GM12873 (cell line): ENCODE measurements at regions not wholly inside any gene's neighbourhood (a gene's known extent, or its start where the extent isn't known, plus 50 kb on each side); places are given as distances from the start of the nearest gene placed in this dataset.

Experiments used
- TF ChIP-seq, protein P1 (sequence below): IDR thresholded peaks from 2 replicates; pipeline ENCODE4 v1.5.1; 2012; ENCODE audit warnings: low read depth, mild to moderate bottlenecking, moderate library complexity, low read length, control low read depth; ENCODE audit not compliant: insufficient read depth; ENCODE audit errors: missing control alignments

- TF ChIP-seq, protein P1, sequence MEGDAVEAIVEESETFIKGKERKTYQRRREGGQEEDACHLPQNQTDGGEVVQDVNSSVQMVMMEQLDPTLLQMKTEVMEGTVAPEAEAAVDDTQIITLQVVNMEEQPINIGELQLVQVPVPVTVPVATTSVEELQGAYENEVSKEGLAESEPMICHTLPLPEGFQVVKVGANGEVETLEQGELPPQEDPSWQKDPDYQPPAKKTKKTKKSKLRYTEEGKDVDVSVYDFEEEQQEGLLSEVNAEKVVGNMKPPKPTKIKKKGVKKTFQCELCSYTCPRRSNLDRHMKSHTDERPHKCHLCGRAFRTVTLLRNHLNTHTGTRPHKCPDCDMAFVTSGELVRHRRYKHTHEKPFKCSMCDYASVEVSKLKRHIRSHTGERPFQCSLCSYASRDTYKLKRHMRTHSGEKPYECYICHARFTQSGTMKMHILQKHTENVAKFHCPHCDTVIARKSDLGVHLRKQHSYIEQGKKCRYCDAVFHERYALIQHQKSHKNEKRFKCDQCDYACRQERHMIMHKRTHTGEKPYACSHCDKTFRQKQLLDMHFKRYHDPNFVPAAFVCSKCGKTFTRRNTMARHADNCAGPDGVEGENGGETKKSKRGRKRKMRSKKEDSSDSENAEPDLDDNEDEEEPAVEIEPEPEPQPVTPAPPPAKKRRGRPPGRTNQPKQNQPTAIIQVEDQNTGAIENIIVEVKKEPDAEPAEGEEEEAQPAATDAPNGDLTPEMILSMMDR = no peak
Measured at GRCh38 chr18:68219872-68220271, 495.0 kb downstream of the TMX3 start.

DNA sequence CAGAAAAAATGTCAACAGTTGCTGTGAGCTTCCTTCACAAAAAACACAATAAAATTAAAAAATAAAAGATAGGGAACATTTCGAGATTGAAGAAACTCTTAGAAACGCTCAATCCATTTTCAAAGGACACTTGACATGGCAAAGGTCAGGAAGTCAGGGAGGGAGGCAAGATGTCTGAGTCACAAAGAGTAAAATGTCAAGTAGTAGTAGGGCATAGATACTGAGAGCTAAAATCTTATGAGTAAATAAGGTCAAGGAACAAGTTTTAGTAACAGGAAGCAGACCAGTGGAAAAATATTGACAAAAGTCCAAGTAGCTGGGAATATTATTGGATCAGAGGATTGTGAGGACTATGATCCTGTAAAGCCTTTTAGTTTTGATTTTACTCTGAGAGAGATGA lies 495.6 kb downstream of the TMX3 start:
- TF ChIP-seq, protein P1 = no peak

DNA sequence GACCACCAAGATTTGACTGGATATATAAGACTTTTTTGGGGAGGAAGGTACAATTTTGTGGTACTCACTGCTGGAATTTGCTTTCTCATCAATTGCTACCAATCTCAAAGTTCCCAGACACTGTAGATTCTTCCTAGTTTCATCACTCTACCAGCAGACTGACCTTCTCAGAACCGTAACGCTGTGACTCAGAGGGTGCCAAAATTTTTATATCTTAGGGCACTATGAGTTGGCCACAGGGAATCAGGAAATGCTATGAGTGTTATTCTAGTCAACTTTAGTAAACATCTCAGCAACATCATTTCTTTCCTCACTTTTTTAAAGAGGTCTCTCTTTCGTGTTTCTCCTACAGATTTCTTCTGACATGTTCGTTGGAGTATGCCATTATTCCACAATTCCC lies 499.0 kb downstream of the TMX3 start:
- TF ChIP-seq, protein P1 = no peak

DNA sequence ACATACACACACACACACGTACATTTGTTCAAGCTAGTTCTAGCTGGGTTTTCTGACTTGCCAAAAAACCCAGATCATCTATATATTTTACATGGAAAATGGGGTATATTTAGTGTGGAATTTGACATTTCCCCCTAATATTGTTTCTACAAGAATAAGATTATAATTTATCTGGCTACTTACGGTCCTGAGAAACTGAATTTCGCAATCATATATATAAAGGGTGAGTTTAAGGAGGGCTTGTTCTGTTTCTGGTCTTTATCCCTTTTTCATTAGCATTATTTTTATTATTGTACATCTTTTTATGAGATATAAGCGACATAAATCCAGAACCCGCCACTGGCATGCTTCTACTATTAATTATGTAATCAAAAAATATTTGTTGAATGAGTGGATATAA lies 528.9 kb downstream of the TMX3 start:
- TF ChIP-seq, protein P1 = no peak

DNA sequence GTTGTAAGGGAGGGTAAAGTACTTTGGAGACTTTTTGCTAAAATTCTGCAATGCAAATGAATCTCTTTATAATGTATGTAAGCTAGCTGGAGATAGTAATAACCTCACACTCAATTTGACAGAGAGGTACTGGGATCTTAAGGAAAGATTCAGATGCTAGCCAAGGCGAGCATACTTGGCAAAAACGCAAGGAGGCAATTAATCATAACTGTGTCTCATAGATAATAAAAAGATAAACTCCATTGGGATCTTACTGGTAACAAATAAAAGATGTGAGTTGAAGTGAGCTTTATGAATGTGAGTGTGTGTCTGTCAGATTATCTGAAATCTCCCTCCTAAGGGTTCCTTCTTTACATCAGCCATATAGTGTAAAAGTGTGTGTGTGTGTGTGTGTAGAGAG lies 533.0 kb downstream of the TMX3 start:
- TF ChIP-seq, protein P1 = no peak

DNA sequence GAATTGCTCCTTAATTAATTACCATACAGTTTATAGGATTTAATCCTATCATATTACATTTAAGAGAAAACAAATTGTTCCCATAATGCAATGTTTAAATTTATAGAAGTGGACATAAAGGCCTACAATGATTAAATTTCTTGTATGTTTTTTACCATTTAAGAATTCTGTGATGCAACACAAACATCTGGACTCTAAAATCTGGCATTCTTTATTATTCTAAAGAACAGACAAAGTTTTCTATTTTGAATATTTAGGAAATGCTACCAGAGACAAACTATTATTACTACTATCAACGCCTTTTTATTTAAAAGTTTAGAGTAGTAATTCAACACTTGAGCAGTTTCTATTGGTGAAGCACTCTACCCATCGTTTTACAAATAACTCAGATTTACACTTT lies 535.1 kb downstream of the TMX3 start:
- TF ChIP-seq, protein P1 = no peak

DNA sequence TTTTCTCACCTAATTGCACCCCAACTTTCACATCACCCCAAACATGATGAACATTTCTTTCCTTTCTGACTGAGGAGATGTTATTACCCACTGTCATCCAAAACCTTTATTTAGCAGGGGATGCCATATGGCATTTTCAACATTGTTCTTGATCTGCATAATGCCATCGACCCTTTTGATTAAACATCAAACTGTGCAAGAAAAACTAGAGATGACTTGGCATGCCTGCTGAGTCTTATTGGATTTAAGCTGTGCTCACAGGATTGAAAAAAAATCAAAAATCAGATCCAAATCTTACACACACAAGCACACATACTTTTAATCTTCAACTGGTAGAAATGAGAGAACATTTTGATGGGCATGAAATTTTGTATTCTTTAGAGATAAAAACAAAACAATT lies 536.0 kb downstream of the TMX3 start:
- TF ChIP-seq, protein P1 = no peak
